ENCODE measurements at regions not wholly inside any gene's neighbourhood (a gene's known extent, or its start where the extent isn't known, plus 50 kb on each side); places are given as distances from the start of the nearest gene placed in this dataset.

- Histone ChIP-seq H3K9me3 (no peaks in the 10 kb centered on the region), H3K4me3 (no peak overlapping the region), H3K4me1 (ENCODE audit: control insufficient read depth in 1 of 2, low read depth in 2 of 2) (no peaks in the 10 kb centered on the region), H3K27ac (no peak overlapping the region), H3K27me3 (replicated peaks; ENCODE audit: insufficient read depth) (no peaks in the 10 kb centered on the region), H3K36me3 (no peaks in the 10 kb centered on the region)
- DNase-seq (ENCODE audit: low spot score) (no peak), ATAC-seq (ENCODE audit: insufficient number of reproducible peaks, low FRiP score, low read depth) (no peak)
- TF ChIP-seq, protein P1, sequence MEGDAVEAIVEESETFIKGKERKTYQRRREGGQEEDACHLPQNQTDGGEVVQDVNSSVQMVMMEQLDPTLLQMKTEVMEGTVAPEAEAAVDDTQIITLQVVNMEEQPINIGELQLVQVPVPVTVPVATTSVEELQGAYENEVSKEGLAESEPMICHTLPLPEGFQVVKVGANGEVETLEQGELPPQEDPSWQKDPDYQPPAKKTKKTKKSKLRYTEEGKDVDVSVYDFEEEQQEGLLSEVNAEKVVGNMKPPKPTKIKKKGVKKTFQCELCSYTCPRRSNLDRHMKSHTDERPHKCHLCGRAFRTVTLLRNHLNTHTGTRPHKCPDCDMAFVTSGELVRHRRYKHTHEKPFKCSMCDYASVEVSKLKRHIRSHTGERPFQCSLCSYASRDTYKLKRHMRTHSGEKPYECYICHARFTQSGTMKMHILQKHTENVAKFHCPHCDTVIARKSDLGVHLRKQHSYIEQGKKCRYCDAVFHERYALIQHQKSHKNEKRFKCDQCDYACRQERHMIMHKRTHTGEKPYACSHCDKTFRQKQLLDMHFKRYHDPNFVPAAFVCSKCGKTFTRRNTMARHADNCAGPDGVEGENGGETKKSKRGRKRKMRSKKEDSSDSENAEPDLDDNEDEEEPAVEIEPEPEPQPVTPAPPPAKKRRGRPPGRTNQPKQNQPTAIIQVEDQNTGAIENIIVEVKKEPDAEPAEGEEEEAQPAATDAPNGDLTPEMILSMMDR (IDR thresholded peaks at IDR 0.05) = no peak
Observed at GRCh38 chr7:17396692-17397091, 98.2 kb downstream of the AHR start.

DNA sequence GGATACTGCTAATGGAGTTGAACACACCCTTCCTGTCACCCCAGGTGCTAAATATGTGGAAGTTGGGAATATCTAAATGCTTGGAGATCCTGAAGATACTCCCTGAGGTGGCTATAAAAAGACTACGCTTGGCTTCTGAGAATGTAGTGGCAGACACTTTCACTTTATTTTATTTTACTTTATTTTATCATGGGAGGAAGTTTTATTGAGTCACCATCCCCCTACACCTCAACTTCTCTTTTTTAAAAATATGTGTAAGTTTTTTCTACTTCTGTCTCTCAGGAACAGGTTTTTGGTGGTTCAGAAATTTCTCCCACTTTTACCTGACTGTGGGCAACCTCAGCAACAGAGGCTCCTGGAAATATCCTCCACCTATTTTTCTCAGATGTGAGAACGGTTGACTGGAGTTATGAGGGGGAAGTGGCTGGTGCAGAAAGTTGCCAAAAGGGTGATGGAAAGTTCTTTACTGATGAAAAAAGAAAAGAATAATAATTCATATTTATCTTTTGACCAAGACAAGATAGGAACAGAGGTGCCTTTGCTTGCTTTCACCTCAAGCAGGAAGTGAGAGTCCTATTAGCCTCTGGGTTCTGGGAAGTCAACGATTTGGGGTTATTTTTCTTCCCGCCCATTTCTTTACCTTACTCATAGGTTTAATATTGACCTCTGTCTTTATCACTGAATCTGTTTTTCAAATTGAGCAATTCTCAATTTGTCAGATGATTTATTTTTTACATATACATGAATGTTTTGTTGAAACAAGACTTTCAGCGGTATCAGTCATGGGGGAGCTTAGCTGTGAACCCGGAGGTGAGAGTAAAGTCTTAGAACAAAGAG lies 103.6 kb downstream of the AHR start:
- peaks cover 0 to 4% of the 10 kb centered on the region in 2 donors for H3K4me1 ChIP-seq (ENCODE audit: control insufficient read depth in 1 of 2, low read depth in 2 of 2)
- DNase-seq (ENCODE audit: low spot score) = no peak
- H3K27ac ChIP-seq = no peak overlapping the region
- ATAC-seq (ENCODE audit: insufficient number of reproducible peaks, low FRiP score, low read depth) = no peak
- TF ChIP-seq, protein P1 (IDR thresholded peaks at IDR 0.05) = no peak
- no peaks in the 10 kb centered on the region for H3K36me3 ChIP-seq
- no peaks in the 10 kb centered on the region for H3K9me3 ChIP-seq
- H3K4me3 ChIP-seq = no peak overlapping the region
- no peaks in the 10 kb centered on the region for H3K27me3 ChIP-seq (replicated peaks; ENCODE audit: insufficient read depth)

- Histone ChIP-seq H3K4me3 (no peak overlapping the region), H3K27me3 (replicated peaks; ENCODE audit: insufficient read depth) (no peaks in the 10 kb centered on the region), H3K4me1 (ENCODE audit: control insufficient read depth in 1 of 2, low read depth in 2 of 2) (peaks cover 0 to 8% of the 10 kb centered on the region in 2 donors), H3K9me3 (no peaks in the 10 kb centered on the region), H3K36me3 (no peaks in the 10 kb centered on the region), H3K27ac (no peak overlapping the region)
- DNase-seq (ENCODE audit: low spot score) (no peak), ATAC-seq (ENCODE audit: insufficient number of reproducible peaks, low FRiP score, low read depth) (no peak)
- TF ChIP-seq, protein P1 (IDR thresholded peaks at IDR 0.05) = no peak
Observed at GRCh38 chr7:17402628-17403278, 104.3 kb downstream of the AHR start.

- DNase-seq (ENCODE audit: low spot score) (no peak), ATAC-seq (ENCODE audit: insufficient number of reproducible peaks, low FRiP score, low read depth) (no peak)
- Histone ChIP-seq H3K4me3 (no peak overlapping the region), H3K36me3 (no peaks in the 10 kb centered on the region), H3K27me3 (replicated peaks; ENCODE audit: insufficient read depth) (no peaks in the 10 kb centered on the region), H3K4me1 (ENCODE audit: control insufficient read depth in 1 of 2, low read depth in 2 of 2) (peaks cover 0 to 14% of the 10 kb centered on the region in 2 donors), H3K27ac (no peak overlapping the region), H3K9me3 (no peaks in the 10 kb centered on the region)
- TF ChIP-seq, protein P1 (IDR thresholded peaks at IDR 0.05) = no peak
Observed at GRCh38 chr7:17404006-17404405, 105.6 kb downstream of the AHR start.

- Histone ChIP-seq H3K4me1 (ENCODE audit: control insufficient read depth in 1 of 2, low read depth in 2 of 2) (peaks cover 0 to 14% of the 10 kb centered on the region in 2 donors), H3K4me3 (no peak overlapping the region), H3K9me3 (no peaks in the 10 kb centered on the region), H3K36me3 (no peaks in the 10 kb centered on the region), H3K27me3 (replicated peaks; ENCODE audit: insufficient read depth) (no peaks in the 10 kb centered on the region), H3K27ac (no peak overlapping the region)
- ATAC-seq (ENCODE audit: insufficient number of reproducible peaks, low FRiP score, low read depth) (no peak), DNase-seq (ENCODE audit: low spot score) (no peak)
- TF ChIP-seq, protein P1 (IDR thresholded peaks at IDR 0.05) = no peak
Observed at GRCh38 chr7:17405786-17406185, 107.3 kb downstream of the AHR start.
